Body of pancreas (tissue), 4 donors: ENCODE measurements at regions not wholly inside any gene's neighbourhood (a gene's known extent, or its start where the extent isn't known, plus 50 kb on each side); places are given as distances from the start of the nearest gene placed in this dataset.

Experiments used
- ATAC-seq: fragments of 150-250 bp; one replicate; pipeline ENCODE4 v1.9.1; 2016
- DNase-seq, 4 donors: peaks; one replicate each; pipeline ENCODE4 v3.0.0-alpha.2; 2019
- H3K27ac ChIP-seq, 4 donors: fragments of 200-600 bp; sonication (generic); 1 replicate in 3 of 4; 2 replicates in 1 of 4; pipeline versions ENCODE4 v1.5.1 to v1.6.1; 2016 to 2019; ENCODE audit warnings: mild to moderate bottlenecking in 1 of 4, mixed read lengths in 1 of 4, moderate library complexity in 1 of 4
- H3K27me3 ChIP-seq, 2 donors: fragments of 200-600 bp; sonication (generic); one replicate each; pipeline ENCODE4 v1.6.0; 2016; ENCODE audit warnings: mild to moderate bottlenecking in 1 of 2
- H3K36me3 ChIP-seq, 2 donors: fragments of 200-600 bp; sonication (generic); replicated peaks in 1 of 2; 2 replicates each; pipeline ENCODE4 v1.5.1; 2016; ENCODE audit warnings: low read depth in 2 of 2; ENCODE audit not compliant: insufficient read depth in 1 of 2
- H3K4me1 ChIP-seq: fragments of 200-600 bp; sonication (generic); one replicate; pipeline ENCODE4 v1.6.0; 2016
- H3K4me3 ChIP-seq, 2 donors: fragments of 200-600 bp; sonication (generic); 1 replicate in 1 of 2; 2 replicates in 1 of 2; pipeline ENCODE4 v1.5.1; 2016 to 2019
- H3K9me3 ChIP-seq, 3 donors: fragments of 200-600 bp; sonication (generic); 1 replicate in 2 of 3; 2 replicates in 1 of 3; pipeline ENCODE4 v1.5.1; 2016
- CTCF ChIP-seq, 7 experiments: fragments of 450-650 bp in 4 of 7; fragments of 200-600 bp in 3 of 7; sonication (generic) in 3 of 7; IDR thresholded peaks; one replicate each; pipeline ENCODE4 v1.5.1; 2016 to 2019; ENCODE audit warnings: antibody characterized with exemption in 7 of 7
- POLR2A ChIP-seq, 3 donors: fragments of 450-650 bp; IDR thresholded peaks; one replicate each; pipeline ENCODE4 v1.6.1; 2016; ENCODE audit warnings: antibody characterized with exemption in 3 of 3, mild to moderate bottlenecking in 2 of 3
- WGBS, 2 donors: methylation state at CpG; one replicate each; pipeline ENCODE4 v1.1.5; 2017; 5-methylcytosine and 5-hydroxymethylcytosine counted together
- intact Hi-C: fragments of 100-400 bp; cut with DNase I; formaldehyde crosslinking; loops from one replicate; pipeline ENCODE4 v1.15.1; 2023

- WGBS, 2 donors, result 62 to 69% methylated on average over 4 of the region's 4 CpGs
- no peak for DNase-seq
- Histone ChIP-seq H3K9me3 (no peaks in the 10 kb centered on the region), H3K27me3 (no peaks in the 10 kb centered on the region), H3K4me3 (no peak overlapping the region), H3K27ac (no peak overlapping the region), H3K4me1 (peaks cover 11% of the 10 kb centered on the region), H3K36me3 (no peaks in the 10 kb centered on the region)
- TF ChIP-seq POLR2A (IDR thresholded peaks at IDR 0.05) (no peak), CTCF (IDR thresholded peaks at IDR 0.05) (no peak)
- no peak for ATAC-seq
- intact Hi-C loops, result no loop called here
Measured at GRCh38 chr15:59887211-59887610, 116.9 kb upstream of the FOXB1 start.

GRCh38 chr15:59886441-59886840 is 117.7 kb upstream of the FOXB1 start:
- Histone ChIP-seq H3K9me3 (no peaks in the 10 kb centered on the region), H3K27me3 (no peaks in the 10 kb centered on the region), H3K36me3 (no peaks in the 10 kb centered on the region), H3K4me1 (peaks cover 11% of the 10 kb centered on the region), H3K27ac (no peak overlapping the region), H3K4me3 (no peak overlapping the region)
- TF ChIP-seq POLR2A (IDR thresholded peaks at IDR 0.05), result no peak
- TF ChIP-seq CTCF (IDR thresholded peaks at IDR 0.05), result no peak
- no peak for ATAC-seq
- DNase-seq, result no peak
- intact Hi-C loops, result no loop called here
- WGBS, 2 donors, result 37 to 38% methylated on average over 3 of the region's 3 CpGs

GRCh38 chr15:59885832-59886231 is 118.3 kb upstream of the FOXB1 start:
- 0 to 1% methylated on average over 7 of the region's 7 CpGs for WGBS, 2 donors
- TF ChIP-seq POLR2A (IDR thresholded peaks at IDR 0.05) (no peak), CTCF (IDR thresholded peaks at IDR 0.05) (no peak)
- no peaks in the 10 kb centered on the region for H3K36me3 ChIP-seq
- intact Hi-C loops, result no loop called here
- no peak for ATAC-seq
- H3K4me3 ChIP-seq, result no peak overlapping the region
- peaks cover 11% of the 10 kb centered on the region for H3K4me1 ChIP-seq
- H3K27ac ChIP-seq, result no peak overlapping the region
- no peaks in the 10 kb centered on the region for H3K9me3 ChIP-seq
- H3K27me3 ChIP-seq, result no peaks in the 10 kb centered on the region
- peak in 2 of 4 donors; percentile 13 to 14 for DNase-seq

GRCh38 chr15:59879506-59880265 is 124.4 kb upstream of the FOXB1 start:
- no peaks in the 10 kb centered on the region for H3K4me1 ChIP-seq
- no peak overlapping the region for H3K27ac ChIP-seq
- intact Hi-C loops, result no loop called here
- DNase-seq, result no peak
- no peaks in the 10 kb centered on the region for H3K36me3 ChIP-seq
- no peaks in the 10 kb centered on the region for H3K9me3 ChIP-seq
- no peaks in the 10 kb centered on the region for H3K27me3 ChIP-seq
- no peak overlapping the region for H3K4me3 ChIP-seq
- whole genome bisulfite sequencing, 2 donors, result 64 to 68% methylated on average over 2 of the region's 2 CpGs
- TF ChIP-seq CTCF (IDR thresholded peaks at IDR 0.05) (no peak), POLR2A (IDR thresholded peaks at IDR 0.05) (no peak)
- no peak for ATAC-seq

- Histone ChIP-seq H3K27ac (no peak overlapping the region), H3K36me3 (no peaks in the 10 kb centered on the region), H3K4me1 (no peaks in the 10 kb centered on the region), H3K9me3 (no peaks in the 10 kb centered on the region), H3K27me3 (no peaks in the 10 kb centered on the region), H3K4me3 (no peak overlapping the region)
- intact Hi-C loops, result no loop called here
- DNase-seq (no peak), ATAC-seq (no peak)
- WGBS, 2 donors, result 50 to 61% methylated on average over 5 of the region's 5 CpGs
- TF ChIP-seq CTCF (IDR thresholded peaks at IDR 0.05) (no peak), POLR2A (IDR thresholded peaks at IDR 0.05) (no peak)
Measured at GRCh38 chr15:59876140-59876539, 128.0 kb upstream of the FOXB1 start.
